SKM-1 (cell line): ENCODE measurements at regions not wholly inside any gene's neighbourhood (a gene's known extent, or its start where the extent isn't known, plus 50 kb on each side); places are given as distances from the start of the nearest gene placed in this dataset.
A peak's percentile ranks its signal among the peaks of the same experiment; 100 is the strongest.

ENCODE experiments used
- DNase-seq: peaks from one replicate; lab custom pipeline; 2025; ENCODE audit not compliant: unreplicated experiment; lab: John Stamatoyannopoulos, UW

GRCh38 chr3:105923140-105923539 lies 54.3 kb upstream of the CBLB start:
- DNase-seq = no peak

- DNase-seq = no peak
Observed at GRCh38 chr3:105927741-105928140, 58.9 kb upstream of the CBLB start.

- DNase-seq = no peak
Observed at GRCh38 chr3:105930733-105931132, 61.9 kb upstream of the CBLB start.

- DNase-seq = no peak
Observed at GRCh38 chr3:105931500-105931899, 62.7 kb upstream of the CBLB start.

- DNase-seq = no peak
Observed at GRCh38 chr3:105933871-105934270, 65.1 kb upstream of the CBLB start.

- DNase-seq = no peak
Observed at GRCh38 chr3:105938101-105938500, 69.3 kb upstream of the CBLB start.

- no peak for DNase-seq
Observed at GRCh38 chr3:105938806-105939205, 70.0 kb upstream of the CBLB start.

- DNase-seq = no peak
Observed at GRCh38 chr3:105944276-105944675, 75.5 kb upstream of the CBLB start.

- DNase-seq = no peak
Observed at GRCh38 chr3:105944721-105945120, 75.9 kb upstream of the CBLB start.

GRCh38 chr3:105948101-105948500 lies 79.3 kb upstream of the CBLB start:
- no peak for DNase-seq

GRCh38 chr3:105950881-105951600 lies 82.2 kb upstream of the CBLB start:
- no peak for DNase-seq

GRCh38 chr3:105953831-105954230 lies 85.0 kb upstream of the CBLB start:
- no peak for DNase-seq

- DNase-seq = no peak
Observed at GRCh38 chr3:105956306-105956705, 87.5 kb upstream of the CBLB start.

- DNase-seq = no peak
Observed at GRCh38 chr3:105957722-105958121, 88.9 kb upstream of the CBLB start.

GRCh38 chr3:105958237-105959000 lies 89.6 kb upstream of the CBLB start:
- no peak for DNase-seq

GRCh38 chr3:105959851-105960250 lies 91.0 kb upstream of the CBLB start:
- peak; percentile 45 for DNase-seq

- DNase-seq = no peak
Observed at GRCh38 chr3:105960381-105960780, 91.6 kb upstream of the CBLB start.

- no peak for DNase-seq
Observed at GRCh38 chr3:105963161-105963560, 94.3 kb upstream of the CBLB start.

GRCh38 chr3:105965384-105965783 lies 96.6 kb upstream of the CBLB start:
- DNase-seq = no peak

- DNase-seq = no peak
Observed at GRCh38 chr3:105967117-105967516, 98.3 kb upstream of the CBLB start.

GRCh38 chr3:105970283-105970682 lies 101.5 kb upstream of the CBLB start:
- DNase-seq = peak; percentile 69

- DNase-seq = no peak
Observed at GRCh38 chr3:105972069-105972468, 103.3 kb upstream of the CBLB start.

GRCh38 chr3:105974381-105974780 lies 105.6 kb upstream of the CBLB start:
- no peak for DNase-seq
